GM12891 (cell line): ENCODE measurements at regions not wholly inside any gene's neighbourhood (a gene's known extent, or its start where the extent isn't known, plus 50 kb on each side); places are given as distances from the start of the nearest gene placed in this dataset.
"Not testable (repeated sequence)": the region's sequence is repeated elsewhere in the genome, so short reads cannot be mapped to it uniquely, and the experiment has no call there.

Experiments
- PAX5 ChIP-seq: IDR thresholded peaks from 2 replicates; pipeline ENCODE4 v1.6.1; 2011; ENCODE audit warnings: low read length, moderate library complexity, mild to moderate bottlenecking; ENCODE audit not compliant: insufficient read depth, severe bottlenecking
- POLR2A ChIP-seq: IDR thresholded peaks from 2 replicates; pipeline ENCODE4 v1.6.1; 2011; ENCODE audit warnings: low read depth, low read length, control low read depth
- POLR2AphosphoS5 ChIP-seq: IDR thresholded peaks from 2 replicates; pipeline ENCODE4 v1.6.1; 2011; ENCODE audit warnings: low read depth, low read length, control low read depth
- POU2F2 ChIP-seq: IDR thresholded peaks from 2 replicates; pipeline ENCODE4 v1.6.1; 2011; ENCODE audit warnings: low read depth, mild to moderate bottlenecking, control low read depth, low read length, moderate library complexity
- SPI1 ChIP-seq: IDR thresholded peaks from 2 replicates; pipeline ENCODE4 v1.6.1; 2011; ENCODE audit warnings: low read depth, low read length, control low read depth
- TAF1 ChIP-seq: IDR thresholded peaks from 2 replicates; pipeline ENCODE4 v1.6.1; 2011; ENCODE audit warnings: low read depth, low read length, control low read depth

- not testable (repeated sequence) for TF ChIP-seq TAF1, PAX5, POLR2A, POLR2AphosphoS5, SPI1, POU2F2
Measured at GRCh38 chr10:28481346-28481745, 51.6 kb upstream of the WAC start.
